H1 (cell line): ENCODE measurements at regions not wholly inside any gene's neighbourhood (a gene's known extent, or its start where the extent isn't known, plus 50 kb on each side); places are given as distances from the start of the nearest gene placed in this dataset.

Experiments
- CTCF ChIP-seq, 3 experiments: IDR thresholded peaks; 1 replicate in 2 of 3; 2 replicates in 1 of 3; pipeline versions ENCODE4 v1.5.1 to v1.6.1; 2011; ENCODE audit warnings: low read length in 3 of 3, mild to moderate bottlenecking in 3 of 3, inconsistent platforms in 2 of 3, low read depth in 1 of 3, moderate library complexity in 1 of 3; ENCODE audit not compliant: insufficient read depth in 1 of 3; ENCODE audit errors: control extremely low read depth in 1 of 3
- ZNF274 ChIP-seq: IDR thresholded peaks from 2 replicates; pipeline ENCODE4 v1.7.0; 2012; ENCODE audit warnings: low read length, borderline replicate concordance; ENCODE audit errors: extremely low read depth

GRCh38 chr13:62129000-62129551 lies 713.4 kb upstream of the PCDH20 start:
- TF ChIP-seq ZNF274 (no peak), CTCF (IDR thresholded peaks at IDR 0.05; ENCODE audit: control extremely low read depth in 1 of 3, insufficient read depth in 1 of 3, low read depth in 1 of 3, low read length in 3 of 3) (no peak)
